Activated CD4-positive, alpha-beta T cell treated with anti-CD3 and anti-CD28 coated beads, Interleukin-2, amount 50 U/mL, for 16 hours (primary cell): ENCODE measurements at regions not wholly inside any gene's neighbourhood (a gene's known extent, or its start where the extent isn't known, plus 50 kb on each side); places are given as distances from the start of the nearest gene placed in this dataset.

Source experiments
- DNase-seq: peaks from one replicate; pipeline ENCODE4 v3.0.0-alpha.2; 2020

DNA sequence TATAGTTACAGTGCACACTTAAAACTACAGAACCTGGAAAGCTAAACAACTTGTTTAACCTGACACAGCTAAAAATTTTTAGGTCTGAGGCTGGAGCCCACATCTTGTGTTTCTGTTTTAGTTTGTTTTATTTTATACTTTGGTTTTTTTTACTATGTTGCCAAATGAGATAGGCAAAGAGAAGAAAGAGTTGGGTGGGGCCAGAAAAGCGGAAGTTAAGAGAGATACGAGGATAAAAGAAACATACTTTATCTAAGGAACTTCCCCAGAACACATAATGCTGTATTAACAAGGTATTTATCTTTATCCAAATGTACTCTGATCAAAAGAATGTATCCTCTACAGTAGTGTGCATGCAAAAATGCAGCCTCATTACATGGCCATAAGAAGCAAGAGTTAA lies 1145.7 kb downstream of the EPHA3 start:
- no peak for DNase-seq

GRCh38 chr3:90261481-90262433 lies 1154.3 kb downstream of the EPHA3 start:
- DNase-seq = no peak
